Thyroid gland (tissue), 4 donors: ENCODE measurements at regions not wholly inside any gene's neighbourhood (a gene's known extent, or its start where the extent isn't known, plus 50 kb on each side); places are given as distances from the start of the nearest gene placed in this dataset.

Experiments
- CTCF ChIP-seq, 6 experiments: fragments of 200-600 bp in 3 of 6; fragments of 450-650 bp in 3 of 6; sonication (generic) in 3 of 6; IDR thresholded peaks; one replicate each; pipeline ENCODE4 v1.5.1; 2016 to 2019; ENCODE audit warnings: antibody characterized with exemption in 6 of 6, mild to moderate bottlenecking in 2 of 6, inconsistent platforms in 1 of 6, moderate library complexity in 1 of 6
- POLR2A ChIP-seq, 2 donors: fragments of 450-650 bp; IDR thresholded peaks; one replicate each; pipeline ENCODE4 v1.6.1; 2017; ENCODE audit warnings: antibody characterized with exemption in 2 of 2, mild to moderate bottlenecking in 2 of 2, moderate library complexity in 1 of 2

- TF ChIP-seq CTCF (IDR thresholded peaks at IDR 0.05) (no peak), POLR2A (IDR thresholded peaks at IDR 0.05) (no peak)
These were observed 210.1 kb downstream of the PCDH7 start for GRCh38 chr4:30930276-30930675.
